Hepatocyte (in vitro differentiated cells): ENCODE measurements at regions not wholly inside any gene's neighbourhood (a gene's known extent, or its start where the extent isn't known, plus 50 kb on each side); places are given as distances from the start of the nearest gene placed in this dataset.

Experiments
- DNase-seq: peaks from one replicate; pipeline ENCODE4 v3.0.0-alpha.2; 2016; ENCODE audit warnings: low spot score
- H2AFZ ChIP-seq: fragments of 200-600 bp; sonication (generic); 2 replicates; pipeline ENCODE4 v1.6.0; 2016; ENCODE audit warnings: antibody characterized with exemption, mild to moderate bottlenecking
- H3K27ac ChIP-seq: fragments of 200-600 bp; sonication (generic); 2 replicates; pipeline ENCODE4 v1.5.1; 2016; ENCODE audit warnings: mild to moderate bottlenecking
- H3K27me3 ChIP-seq: fragments of 200-600 bp; sonication (generic); 2 replicates; pipeline ENCODE4 v1.6.1; 2016
- H3K36me3 ChIP-seq: fragments of 200-600 bp; sonication (generic); replicated peaks from 2 replicates; pipeline ENCODE4 v1.5.1; 2016; ENCODE audit warnings: low read depth; ENCODE audit not compliant: insufficient read depth
- H3K4me1 ChIP-seq: fragments of 200-600 bp; sonication (generic); 2 replicates; pipeline ENCODE4 v1.5.1; 2016; ENCODE audit warnings: mild to moderate bottlenecking, moderate library complexity; ENCODE audit not compliant: insufficient read depth
- H3K4me2 ChIP-seq: fragments of 200-600 bp; sonication (generic); 2 replicates; pipeline ENCODE4 v1.6.0; 2016
- H3K4me3 ChIP-seq: fragments of 200-600 bp; sonication (generic); 2 replicates; pipeline ENCODE4 v1.5.1; 2016; ENCODE audit warnings: mild to moderate bottlenecking
- H3K79me2 ChIP-seq: fragments of 200-600 bp; sonication (generic); 2 replicates; pipeline ENCODE4 v1.6.0; 2017; ENCODE audit warnings: mild to moderate bottlenecking
- H3K9me2 ChIP-seq: fragments of 200-600 bp; sonication (generic); replicated peaks from 2 replicates; pipeline ENCODE4 v1.6.0; 2017; ENCODE audit warnings: mild to moderate bottlenecking; ENCODE audit not compliant: insufficient read depth
- H3K9me3 ChIP-seq: fragments of 200-600 bp; sonication (generic); 2 replicates; pipeline ENCODE4 v1.5.1; 2016; ENCODE audit warnings: low read depth, mild to moderate bottlenecking
- H4K20me1 ChIP-seq: fragments of 200-600 bp; sonication (generic); 2 replicates; pipeline ENCODE4 v1.6.0; 2016; ENCODE audit warnings: mild to moderate bottlenecking; ENCODE audit not compliant: insufficient read depth, poor library complexity, severe bottlenecking
- EZH2 ChIP-seq: fragments of 200-600 bp; sonication (generic); IDR thresholded peaks from 2 replicates; pipeline ENCODE4 v1.6.1; 2016; ENCODE audit warnings: antibody characterized with exemption, mild to moderate bottlenecking, borderline replicate concordance
- EZH2phosphoT487 ChIP-seq: fragments of 200-600 bp; sonication (generic); IDR thresholded peaks from one replicate; pipeline ENCODE4 v1.6.1; 2018; ENCODE audit warnings: antibody characterized with exemption, mild to moderate bottlenecking, low read depth, moderate library complexity; ENCODE audit not compliant: unreplicated experiment, severe bottlenecking
- WGBS: methylation state at CpG from one replicate; pipeline ENCODE4 v1.1.6; 2016; ENCODE audit warnings: low lambda C conversion rate; ENCODE audit errors: missing lambda C conversion rate; 5-methylcytosine and 5-hydroxymethylcytosine counted together
- TF ChIP-seq, protein P1 (sequence below): fragments of 200-600 bp; sonication (generic); IDR thresholded peaks from 2 replicates; pipeline ENCODE4 v1.5.1; 2016; ENCODE audit warnings: antibody characterized with exemption, mild to moderate bottlenecking; ENCODE audit not compliant: poor library complexity

- Histone ChIP-seq H3K4me3 (no peak overlapping the region), H4K20me1 (no peaks in the 10 kb centered on the region), H3K9me3 (no peaks in the 10 kb centered on the region), H3K27ac (no peak overlapping the region), H3K27me3 (no peaks in the 10 kb centered on the region), H3K36me3 (no peaks in the 10 kb centered on the region), H3K4me2 (no peak overlapping the region), H2AFZ (no peak overlapping the region), H3K4me1 (no peaks in the 10 kb centered on the region), H3K9me2 (no peaks in the 10 kb centered on the region), H3K79me2 (no peaks in the 10 kb centered on the region)
- DNase-seq = no peak
- no peak for TF ChIP-seq EZH2phosphoT487
- WGBS = 68% methylated on average over 4 of the region's 4 CpGs
These were observed 61.1 kb upstream of the EXOC4 start for GRCh38 chr7:133191787-133192186.

- Histone ChIP-seq H3K27ac (no peak overlapping the region), H3K9me3 (no peaks in the 10 kb centered on the region), H3K36me3 (no peaks in the 10 kb centered on the region), H3K4me3 (no peak overlapping the region), H3K27me3 (peaks cover 9% of the 10 kb centered on the region), H3K9me2 (no peaks in the 10 kb centered on the region), H3K79me2 (no peaks in the 10 kb centered on the region), H3K4me2 (no peak overlapping the region), H2AFZ (no peak overlapping the region), H4K20me1 (no peaks in the 10 kb centered on the region), H3K4me1 (no peaks in the 10 kb centered on the region)
- DNase-seq = no peak
- TF ChIP-seq EZH2phosphoT487 = no peak
- WGBS = 92% methylated on average over 4 of the region's 4 CpGs
These were observed 57.0 kb upstream of the EXOC4 start for GRCh38 chr7:133195868-133196267.

DNA sequence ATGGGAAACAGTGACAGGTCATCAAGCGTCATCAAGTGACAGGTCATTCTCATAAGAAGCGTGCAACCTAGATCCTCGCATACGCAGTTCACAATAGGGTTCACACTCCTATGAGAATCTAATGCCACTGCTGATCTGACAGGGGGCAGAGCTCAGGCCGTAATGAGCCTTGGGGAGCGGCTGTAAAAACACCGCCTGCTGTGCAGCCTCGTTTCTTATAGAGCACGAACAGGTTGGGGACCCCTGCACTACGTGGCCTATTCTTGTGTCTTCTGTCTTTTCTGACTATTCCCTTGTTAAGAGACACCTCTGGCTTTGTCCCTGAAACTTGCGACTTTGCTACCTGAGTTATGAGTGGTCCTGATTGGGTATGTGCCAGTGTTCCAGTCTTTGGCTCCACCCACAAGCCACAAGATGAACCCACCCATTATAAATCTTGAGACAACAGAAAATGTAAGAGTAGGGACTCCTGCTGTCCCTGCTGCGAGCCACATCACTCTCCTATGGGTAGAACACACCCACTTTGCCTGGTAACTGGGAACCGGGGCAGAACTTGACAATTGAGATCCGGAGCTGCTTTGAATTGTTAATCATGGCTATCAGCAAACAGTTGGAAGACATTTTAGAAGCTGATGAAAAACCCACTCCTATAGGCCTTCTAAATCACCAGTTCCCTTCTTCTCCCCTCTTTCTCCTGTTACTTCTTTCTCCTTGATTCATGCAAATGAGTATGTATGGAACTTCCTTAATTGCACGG, 55.8 kb upstream of the EXOC4 start:
- Histone ChIP-seq H3K36me3 (no peaks in the 10 kb centered on the region), H3K4me2 (no peak overlapping the region), H3K79me2 (no peaks in the 10 kb centered on the region), H3K4me3 (no peak overlapping the region), H3K4me1 (no peaks in the 10 kb centered on the region), H3K9me3 (no peaks in the 10 kb centered on the region), H3K9me2 (no peaks in the 10 kb centered on the region), H3K27ac (no peak overlapping the region), H3K27me3 (peaks cover 9% of the 10 kb centered on the region), H4K20me1 (no peaks in the 10 kb centered on the region), H2AFZ (no peak overlapping the region)
- DNase-seq = no peak
- WGBS = 49% methylated on average over 15 of the region's 15 CpGs
- TF ChIP-seq, protein P1, sequence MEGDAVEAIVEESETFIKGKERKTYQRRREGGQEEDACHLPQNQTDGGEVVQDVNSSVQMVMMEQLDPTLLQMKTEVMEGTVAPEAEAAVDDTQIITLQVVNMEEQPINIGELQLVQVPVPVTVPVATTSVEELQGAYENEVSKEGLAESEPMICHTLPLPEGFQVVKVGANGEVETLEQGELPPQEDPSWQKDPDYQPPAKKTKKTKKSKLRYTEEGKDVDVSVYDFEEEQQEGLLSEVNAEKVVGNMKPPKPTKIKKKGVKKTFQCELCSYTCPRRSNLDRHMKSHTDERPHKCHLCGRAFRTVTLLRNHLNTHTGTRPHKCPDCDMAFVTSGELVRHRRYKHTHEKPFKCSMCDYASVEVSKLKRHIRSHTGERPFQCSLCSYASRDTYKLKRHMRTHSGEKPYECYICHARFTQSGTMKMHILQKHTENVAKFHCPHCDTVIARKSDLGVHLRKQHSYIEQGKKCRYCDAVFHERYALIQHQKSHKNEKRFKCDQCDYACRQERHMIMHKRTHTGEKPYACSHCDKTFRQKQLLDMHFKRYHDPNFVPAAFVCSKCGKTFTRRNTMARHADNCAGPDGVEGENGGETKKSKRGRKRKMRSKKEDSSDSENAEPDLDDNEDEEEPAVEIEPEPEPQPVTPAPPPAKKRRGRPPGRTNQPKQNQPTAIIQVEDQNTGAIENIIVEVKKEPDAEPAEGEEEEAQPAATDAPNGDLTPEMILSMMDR = no peak

DNA sequence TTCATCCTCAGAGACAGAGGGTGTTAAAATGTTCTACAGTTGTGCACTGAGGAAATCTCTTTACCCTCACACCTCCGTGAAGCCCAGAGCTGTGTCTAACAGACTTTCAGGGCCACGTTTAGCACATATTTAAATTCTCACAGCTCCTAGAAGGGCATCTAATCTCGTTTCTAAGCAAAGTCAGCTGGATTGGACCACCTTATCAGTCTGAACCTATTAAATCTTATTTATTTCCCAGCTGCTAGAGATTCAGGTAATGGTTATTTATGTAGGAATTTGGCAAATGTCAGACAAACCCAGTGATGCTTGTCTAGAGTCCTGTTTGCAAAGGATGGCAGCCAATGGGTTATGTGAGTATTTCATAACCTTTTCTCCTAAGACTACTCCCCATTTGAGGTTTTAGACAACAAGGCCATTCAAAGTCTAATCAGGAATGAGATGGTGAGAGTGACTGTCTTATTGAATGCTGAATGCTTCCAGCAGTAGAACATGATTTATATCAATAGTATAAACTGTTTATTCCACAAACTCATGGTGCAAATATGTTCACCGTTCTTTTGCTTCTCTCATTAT, 54.8 kb upstream of the EXOC4 start:
- Histone ChIP-seq H3K9me2 (no peaks in the 10 kb centered on the region), H3K36me3 (no peaks in the 10 kb centered on the region), H3K79me2 (no peaks in the 10 kb centered on the region), H3K9me3 (no peaks in the 10 kb centered on the region), H3K27ac (no peak overlapping the region), H4K20me1 (no peaks in the 10 kb centered on the region), H3K4me1 (no peaks in the 10 kb centered on the region), H2AFZ (no peak overlapping the region), H3K4me2 (no peak overlapping the region), H3K27me3 (peaks cover 9% of the 10 kb centered on the region), H3K4me3 (no peak overlapping the region)
- no peak for TF ChIP-seq EZH2phosphoT487
- TF ChIP-seq, protein P1 = no peak
- TF ChIP-seq EZH2 = no peak
- DNase-seq = no peak
- 50% methylated on average over 4 of the region's 4 CpGs for WGBS
